Gastroesophageal sphincter (tissue), 3 donors: ENCODE measurements at regions not wholly inside any gene's neighbourhood (a gene's known extent, or its start where the extent isn't known, plus 50 kb on each side); places are given as distances from the start of the nearest gene placed in this dataset.

ENCODE experiments used
- EP300 ChIP-seq: sonication (generic); formaldehyde crosslinking; IDR thresholded peaks from one replicate; pipeline ENCODE4 v1.6.1; 2017; ENCODE audit warnings: antibody characterized with exemption, mild to moderate bottlenecking
- POLR2A ChIP-seq, 2 donors: fragments of 450-650 bp; IDR thresholded peaks; one replicate each; pipeline ENCODE4 v1.6.1; 2017; ENCODE audit warnings: antibody characterized with exemption in 2 of 2, mild to moderate bottlenecking in 2 of 2, moderate library complexity in 1 of 2
- POLR2AphosphoS5 ChIP-seq: sonication (generic); formaldehyde crosslinking; IDR thresholded peaks from one replicate; pipeline ENCODE4 v1.6.1; 2017; ENCODE audit warnings: antibody characterized with exemption
- TF ChIP-seq, protein P1 (sequence below), 4 experiments: fragments of 200-600 bp in 2 of 4; fragments of 450-650 bp in 2 of 4; sonication (generic) in 1 of 4; IDR thresholded peaks; one replicate each; pipeline ENCODE4 v1.5.1; 2017 to 2019; ENCODE audit warnings: antibody characterized with exemption in 4 of 4, mild to moderate bottlenecking in 2 of 4, moderate library complexity in 2 of 4

GRCh38 chr4:58477513-58477912, 1367.3 kb upstream of the IGFBP7 start:
- TF ChIP-seq POLR2AphosphoS5, result no peak
- TF ChIP-seq EP300, result no peak
- TF ChIP-seq, protein P1, sequence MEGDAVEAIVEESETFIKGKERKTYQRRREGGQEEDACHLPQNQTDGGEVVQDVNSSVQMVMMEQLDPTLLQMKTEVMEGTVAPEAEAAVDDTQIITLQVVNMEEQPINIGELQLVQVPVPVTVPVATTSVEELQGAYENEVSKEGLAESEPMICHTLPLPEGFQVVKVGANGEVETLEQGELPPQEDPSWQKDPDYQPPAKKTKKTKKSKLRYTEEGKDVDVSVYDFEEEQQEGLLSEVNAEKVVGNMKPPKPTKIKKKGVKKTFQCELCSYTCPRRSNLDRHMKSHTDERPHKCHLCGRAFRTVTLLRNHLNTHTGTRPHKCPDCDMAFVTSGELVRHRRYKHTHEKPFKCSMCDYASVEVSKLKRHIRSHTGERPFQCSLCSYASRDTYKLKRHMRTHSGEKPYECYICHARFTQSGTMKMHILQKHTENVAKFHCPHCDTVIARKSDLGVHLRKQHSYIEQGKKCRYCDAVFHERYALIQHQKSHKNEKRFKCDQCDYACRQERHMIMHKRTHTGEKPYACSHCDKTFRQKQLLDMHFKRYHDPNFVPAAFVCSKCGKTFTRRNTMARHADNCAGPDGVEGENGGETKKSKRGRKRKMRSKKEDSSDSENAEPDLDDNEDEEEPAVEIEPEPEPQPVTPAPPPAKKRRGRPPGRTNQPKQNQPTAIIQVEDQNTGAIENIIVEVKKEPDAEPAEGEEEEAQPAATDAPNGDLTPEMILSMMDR (IDR thresholded peaks at IDR 0.05), result no peak
- TF ChIP-seq POLR2A (IDR thresholded peaks at IDR 0.05), result no peak
